ENCODE measurements at regions not wholly inside any gene's neighbourhood (a gene's known extent, or its start where the extent isn't known, plus 50 kb on each side); places are given as distances from the start of the nearest gene placed in this dataset.

DNA sequence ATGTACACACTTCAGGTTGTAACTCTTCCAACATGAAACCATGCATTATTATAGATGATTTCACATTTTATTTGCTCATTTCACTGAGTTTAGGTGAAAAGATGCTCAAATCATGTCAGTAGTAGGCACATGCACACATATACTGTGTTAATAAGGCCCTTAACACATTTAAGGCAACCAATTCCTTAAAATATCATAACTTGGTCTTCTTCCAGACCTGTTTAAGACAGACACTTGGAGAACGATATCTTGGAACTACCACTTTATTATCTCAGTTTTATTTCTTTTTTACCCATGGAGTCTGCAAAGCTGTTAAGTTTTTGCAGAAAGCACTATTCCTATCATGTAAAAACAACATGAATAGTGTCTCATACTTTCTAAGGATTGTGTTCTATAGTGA lies 395.2 kb upstream of the MIR17HG start:
- DNase-seq (no peak), ATAC-seq (ENCODE audit: low read depth) (no peak)
- CTCF ChIA-PET: no interaction called here
- H3K4me3 Mint-ChIP-seq: no peak overlapping the region
- intact Hi-C loops (cut with micrococcal nuclease): no loop called here
- peaks cover 9% of the 10 kb centered on the region for H3K9me3 Mint-ChIP-seq
- no peaks in the 10 kb centered on the region for H3K4me1 Mint-ChIP-seq
- H3K27me3 Mint-ChIP-seq: no peaks in the 10 kb centered on the region
- H3K27ac Mint-ChIP-seq: no peak overlapping the region
- POLR2A ChIA-PET: no interaction called here
- TF ChIP-seq, protein P1, sequence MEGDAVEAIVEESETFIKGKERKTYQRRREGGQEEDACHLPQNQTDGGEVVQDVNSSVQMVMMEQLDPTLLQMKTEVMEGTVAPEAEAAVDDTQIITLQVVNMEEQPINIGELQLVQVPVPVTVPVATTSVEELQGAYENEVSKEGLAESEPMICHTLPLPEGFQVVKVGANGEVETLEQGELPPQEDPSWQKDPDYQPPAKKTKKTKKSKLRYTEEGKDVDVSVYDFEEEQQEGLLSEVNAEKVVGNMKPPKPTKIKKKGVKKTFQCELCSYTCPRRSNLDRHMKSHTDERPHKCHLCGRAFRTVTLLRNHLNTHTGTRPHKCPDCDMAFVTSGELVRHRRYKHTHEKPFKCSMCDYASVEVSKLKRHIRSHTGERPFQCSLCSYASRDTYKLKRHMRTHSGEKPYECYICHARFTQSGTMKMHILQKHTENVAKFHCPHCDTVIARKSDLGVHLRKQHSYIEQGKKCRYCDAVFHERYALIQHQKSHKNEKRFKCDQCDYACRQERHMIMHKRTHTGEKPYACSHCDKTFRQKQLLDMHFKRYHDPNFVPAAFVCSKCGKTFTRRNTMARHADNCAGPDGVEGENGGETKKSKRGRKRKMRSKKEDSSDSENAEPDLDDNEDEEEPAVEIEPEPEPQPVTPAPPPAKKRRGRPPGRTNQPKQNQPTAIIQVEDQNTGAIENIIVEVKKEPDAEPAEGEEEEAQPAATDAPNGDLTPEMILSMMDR (IDR thresholded peaks at IDR 0.05): no peak
- H3K36me3 Mint-ChIP-seq (ENCODE audit: low read depth): no peaks in the 10 kb centered on the region

GRCh38 chr13:90954605-90955195 lies 392.8 kb upstream of the MIR17HG start:
- Mint-ChIP-seq H3K27me3 (no peaks in the 10 kb centered on the region), H3K36me3 (ENCODE audit: low read depth) (no peaks in the 10 kb centered on the region), H3K4me3 (no peak overlapping the region), H3K9me3 (no peaks in the 10 kb centered on the region), H3K27ac (no peak overlapping the region), H3K4me1 (no peaks in the 10 kb centered on the region)
- CTCF ChIA-PET: no interaction called here
- ATAC-seq (ENCODE audit: low read depth) (no peak), DNase-seq (no peak)
- TF ChIP-seq, protein P1 (IDR thresholded peaks at IDR 0.05): no peak
- intact Hi-C loops (cut with micrococcal nuclease): no loop called here
- POLR2A ChIA-PET: no interaction called here

DNA sequence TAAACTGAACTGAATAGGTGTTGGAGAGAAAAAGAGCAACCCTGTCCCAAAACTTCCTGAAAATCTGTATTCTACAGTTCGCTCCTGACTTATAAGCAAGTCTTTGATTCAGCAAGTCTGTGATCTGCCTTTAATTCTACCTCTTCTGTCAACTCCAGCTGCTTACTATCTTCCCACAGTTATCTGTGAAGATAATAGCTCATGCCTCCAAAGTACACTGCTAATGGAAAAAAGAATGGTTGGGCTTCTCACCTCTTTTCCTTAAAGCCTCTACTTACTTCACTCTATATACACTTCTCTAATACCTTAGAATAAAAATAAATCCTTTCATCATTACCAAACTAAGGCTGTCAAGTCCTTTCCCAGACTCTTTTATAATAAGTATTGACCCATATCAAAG lies 391.5 kb upstream of the MIR17HG start:
- intact Hi-C loops (cut with micrococcal nuclease): no loop called here
- H3K27ac Mint-ChIP-seq: no peak overlapping the region
- ATAC-seq (ENCODE audit: low read depth) (no peak), DNase-seq (no peak)
- no peak overlapping the region for H3K4me3 Mint-ChIP-seq
- CTCF ChIA-PET: no interaction called here
- no peaks in the 10 kb centered on the region for H3K36me3 Mint-ChIP-seq (ENCODE audit: low read depth)
- POLR2A ChIA-PET: no interaction called here
- H3K27me3 Mint-ChIP-seq: no peaks in the 10 kb centered on the region
- TF ChIP-seq, protein P1 (IDR thresholded peaks at IDR 0.05): no peak
- no peaks in the 10 kb centered on the region for H3K9me3 Mint-ChIP-seq
- H3K4me1 Mint-ChIP-seq: no peaks in the 10 kb centered on the region

DNA sequence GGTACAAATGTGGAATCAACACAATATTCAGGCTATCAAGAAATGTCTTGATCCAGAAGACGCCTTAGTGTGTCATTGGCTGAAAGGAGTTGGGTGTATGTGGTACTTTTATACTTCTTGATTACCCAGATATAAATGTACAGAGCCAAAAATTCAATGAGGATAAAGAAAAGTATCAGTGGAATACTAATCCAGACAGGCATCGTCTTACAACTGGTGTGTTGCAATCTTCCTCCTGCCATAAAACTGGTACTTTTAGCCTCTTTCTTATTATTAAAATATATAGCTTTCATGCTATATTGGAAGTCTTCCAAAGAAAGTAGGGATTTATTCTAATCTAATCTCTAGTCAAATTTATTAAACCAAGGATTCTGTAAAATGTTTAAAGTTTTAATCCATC lies 388.6 kb upstream of the MIR17HG start:
- TF ChIP-seq, protein P1 (IDR thresholded peaks at IDR 0.05): no peak
- CTCF ChIA-PET: no interaction called here
- Mint-ChIP-seq H3K4me1 (no peaks in the 10 kb centered on the region), H3K9me3 (no peaks in the 10 kb centered on the region), H3K27ac (no peak overlapping the region), H3K36me3 (ENCODE audit: low read depth) (no peaks in the 10 kb centered on the region), H3K4me3 (no peak overlapping the region), H3K27me3 (no peaks in the 10 kb centered on the region)
- DNase-seq: no peak
- intact Hi-C loops (cut with micrococcal nuclease): no loop called here
- POLR2A ChIA-PET: no interaction called here
- no peak for ATAC-seq (ENCODE audit: low read depth)

GRCh38 chr13:90968166-90968904 lies 379.2 kb upstream of the MIR17HG start:
- H3K4me1 Mint-ChIP-seq: no peaks in the 10 kb centered on the region
- H3K4me3 Mint-ChIP-seq: no peak overlapping the region
- no peaks in the 10 kb centered on the region for H3K9me3 Mint-ChIP-seq
- DNase-seq (no peak), ATAC-seq (ENCODE audit: low read depth) (no peak)
- no peak overlapping the region for H3K27ac Mint-ChIP-seq
- ChIA-PET POLR2A (no interaction called here), CTCF (no interaction called here)
- no peaks in the 10 kb centered on the region for H3K36me3 Mint-ChIP-seq (ENCODE audit: low read depth)
- no peaks in the 10 kb centered on the region for H3K27me3 Mint-ChIP-seq
- TF ChIP-seq, protein P1 (IDR thresholded peaks at IDR 0.05): no peak
- intact Hi-C loops (cut with micrococcal nuclease): no loop called here
